Lower leg skin (tissue), 3 donors: ENCODE measurements at regions not wholly inside any gene's neighbourhood (a gene's known extent, or its start where the extent isn't known, plus 50 kb on each side); places are given as distances from the start of the nearest gene placed in this dataset.

Experiments
- CTCF ChIP-seq, 3 donors: fragments of 450-650 bp; IDR thresholded peaks; one replicate each; pipeline ENCODE4 v1.5.1; 2016; ENCODE audit warnings: antibody characterized with exemption in 3 of 3, mild to moderate bottlenecking in 3 of 3, moderate library complexity in 2 of 3
- POLR2A ChIP-seq, 2 donors: fragments of 450-650 bp; IDR thresholded peaks; one replicate each; pipeline ENCODE4 v1.6.1; 2016 to 2017; ENCODE audit warnings: antibody characterized with exemption in 2 of 2, mild to moderate bottlenecking in 1 of 2, moderate library complexity in 1 of 2

GRCh38 chr5:92981001-92981400 lies 600.0 kb downstream of the NR2F1-AS1 start:
- no peak for TF ChIP-seq CTCF (IDR thresholded peaks at IDR 0.05)
- TF ChIP-seq POLR2A (IDR thresholded peaks at IDR 0.05) = no peak
